ENCODE measurements at regions not wholly inside any gene's neighbourhood (a gene's known extent, or its start where the extent isn't known, plus 50 kb on each side); places are given as distances from the start of the nearest gene placed in this dataset.

GRCh38 chr5:124819201-124819600, 72.8 kb upstream of the ZNF608 start:
- intact Hi-C loops (cut with micrococcal nuclease; ENCODE audit: unreplicated experiment) (no loop called here), in situ Hi-C loops (cut with HindIII; ENCODE audit: extremely low pct_ligation_motif_present, low pct_unique_long_range_greater_than_20kb) (no loop called here)
- no peaks in the 10 kb centered on the region for H3K4me1 ChIP-seq (ENCODE audit: insufficient read depth, low read length)
- 0 out of 5 replicates have a peak, but pooled peaks cover 0 to 4% of the 10 kb centered on the region in 2 experiments for H3K27me3 ChIP-seq (ENCODE audit: control insufficient read depth in 1 of 2, insufficient read depth in 2 of 2, low read length in 2 of 2)
- no peak for ATAC-seq
- H3K4me3 ChIP-seq (replicated peaks in 1 of 3; ENCODE audit: insufficient read depth in 1 of 3, low read depth in 2 of 3, low read length in 3 of 3): no peak overlapping the region
- TF ChIP-seq, protein P1, sequence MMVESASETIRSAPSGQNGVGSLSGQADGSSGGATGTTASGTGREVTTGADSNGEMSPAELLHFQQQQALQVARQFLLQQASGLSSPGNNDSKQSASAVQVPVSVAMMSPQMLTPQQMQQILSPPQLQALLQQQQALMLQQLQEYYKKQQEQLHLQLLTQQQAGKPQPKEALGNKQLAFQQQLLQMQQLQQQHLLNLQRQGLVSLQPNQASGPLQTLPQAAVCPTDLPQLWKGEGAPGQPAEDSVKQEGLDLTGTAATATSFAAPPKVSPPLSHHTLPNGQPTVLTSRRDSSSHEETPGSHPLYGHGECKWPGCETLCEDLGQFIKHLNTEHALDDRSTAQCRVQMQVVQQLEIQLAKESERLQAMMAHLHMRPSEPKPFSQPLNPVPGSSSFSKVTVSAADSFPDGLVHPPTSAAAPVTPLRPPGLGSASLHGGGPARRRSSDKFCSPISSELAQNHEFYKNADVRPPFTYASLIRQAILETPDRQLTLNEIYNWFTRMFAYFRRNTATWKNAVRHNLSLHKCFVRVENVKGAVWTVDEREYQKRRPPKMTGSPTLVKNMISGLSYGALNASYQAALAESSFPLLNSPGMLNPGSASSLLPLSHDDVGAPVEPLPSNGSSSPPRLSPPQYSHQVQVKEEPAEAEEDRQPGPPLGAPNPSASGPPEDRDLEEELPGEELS (CRISPR knock-in tag; IDR thresholded peaks at IDR 0.05): no peak
- TF ChIP-seq PHF5A (CRISPR knock-in tag; IDR thresholded peaks at IDR 0.05; ENCODE audit: low read depth, unreplicated experiment): no peak
- no peak for TF ChIP-seq BRCA1 (CRISPR knock-in tag; IDR thresholded peaks at IDR 0.05)
- no peak for TF ChIP-seq ZNF670 (CRISPR knock-in tag; IDR thresholded peaks at IDR 0.05; ENCODE audit: borderline replicate concordance)
- no peak for TF ChIP-seq ZNF256 (CRISPR knock-in tag; conservative IDR thresholded peaks at IDR 0.05)
- no peak for TF ChIP-seq ZSCAN21 (CRISPR knock-in tag; IDR thresholded peaks at IDR 0.05; ENCODE audit: borderline replicate concordance)
- TF ChIP-seq, protein P2, sequence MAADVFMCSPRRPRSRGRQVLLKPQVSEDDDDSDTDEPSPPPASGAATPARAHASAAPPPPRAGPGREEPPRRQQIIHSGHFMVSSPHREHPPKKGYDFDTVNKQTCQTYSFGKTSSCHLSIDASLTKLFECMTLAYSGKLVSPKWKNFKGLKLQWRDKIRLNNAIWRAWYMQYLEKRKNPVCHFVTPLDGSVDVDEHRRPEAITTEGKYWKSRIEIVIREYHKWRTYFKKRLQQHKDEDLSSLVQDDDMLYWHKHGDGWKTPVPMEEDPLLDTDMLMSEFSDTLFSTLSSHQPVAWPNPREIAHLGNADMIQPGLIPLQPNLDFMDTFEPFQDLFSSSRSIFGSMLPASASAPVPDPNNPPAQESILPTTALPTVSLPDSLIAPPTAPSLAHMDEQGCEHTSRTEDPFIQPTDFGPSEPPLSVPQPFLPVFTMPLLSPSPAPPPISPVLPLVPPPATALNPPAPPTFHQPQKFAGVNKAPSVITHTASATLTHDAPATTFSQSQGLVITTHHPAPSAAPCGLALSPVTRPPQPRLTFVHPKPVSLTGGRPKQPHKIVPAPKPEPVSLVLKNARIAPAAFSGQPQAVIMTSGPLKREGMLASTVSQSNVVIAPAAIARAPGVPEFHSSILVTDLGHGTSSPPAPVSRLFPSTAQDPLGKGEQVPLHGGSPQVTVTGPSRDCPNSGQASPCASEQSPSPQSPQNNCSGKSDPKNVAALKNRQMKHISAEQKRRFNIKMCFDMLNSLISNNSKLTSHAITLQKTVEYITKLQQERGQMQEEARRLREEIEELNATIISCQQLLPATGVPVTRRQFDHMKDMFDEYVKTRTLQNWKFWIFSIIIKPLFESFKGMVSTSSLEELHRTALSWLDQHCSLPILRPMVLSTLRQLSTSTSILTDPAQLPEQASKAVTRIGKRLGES (CRISPR knock-in tag; IDR thresholded peaks at IDR 0.05; ENCODE audit: borderline replicate concordance): no peak
- no peak for TF ChIP-seq BORCS8-MEF2B (CRISPR knock-in tag; IDR thresholded peaks at IDR 0.05)
- TF ChIP-seq SKIL (CRISPR knock-in tag; IDR thresholded peaks at IDR 0.05; ENCODE audit: borderline replicate concordance): no peak
- no peak for TF ChIP-seq ZKSCAN5 (CRISPR knock-in tag; IDR thresholded peaks at IDR 0.05)
- TF ChIP-seq ZNF598 (CRISPR knock-in tag; IDR thresholded peaks at IDR 0.05; ENCODE audit: borderline replicate concordance): no peak
- no peak for TF ChIP-seq RAD51 (IDR thresholded peaks at IDR 0.05; ENCODE audit: borderline replicate concordance)
- no peak for TF ChIP-seq GRHL1 (CRISPR knock-in tag; conservative IDR thresholded peaks at IDR 0.05)
- ChIA-PET POLR2A (no interaction called here), CTCF (ENCODE audit: low intra/inter-chr PET ratio, low total read pairs) (no interaction called here)
- H3K9ac ChIP-seq (ENCODE audit: insufficient read depth, low read depth, low read length): no peak overlapping the region
- H3K27ac ChIP-seq (ENCODE audit: extremely low read length, insufficient read depth, low read length): no peak overlapping the region
- H3K79me2 ChIP-seq (ENCODE audit: insufficient read depth, low read length): no peaks in the 10 kb centered on the region
- H3K4me2 ChIP-seq (ENCODE audit: low read depth, low read length): no peak overlapping the region
- no peaks in the 10 kb centered on the region for H4K20me1 ChIP-seq (ENCODE audit: insufficient read depth, low read length)
- H2AFZ ChIP-seq (ENCODE audit: low read length): no peak overlapping the region
- BruUV-seq (replicated peaks): no TSS peak
- DNase-seq (ENCODE audit: low spot score): no peak
- H3K9me3 ChIP-seq (ENCODE audit: low read length): no peaks in the 10 kb centered on the region
- WGBS (ENCODE audit: low lambda C conversion rate): 3% methylated on average over 3 of the region's 3 CpGs
- FAIRE-seq: no peak
- H3K36me3 ChIP-seq (replicated peaks in 1 of 2; ENCODE audit: control insufficient read depth in 1 of 2, insufficient read depth in 2 of 2, low read length in 2 of 2): no peaks in the 10 kb centered on the region

Data from HepG2 (cell line).